GM12878 (cell line): ENCODE measurements at regions not wholly inside any gene's neighbourhood (a gene's known extent, or its start where the extent isn't known, plus 50 kb on each side); places are given as distances from the start of the nearest gene placed in this dataset.

Experiments used
- CTCF ChIP-seq, 3 experiments: IDR thresholded peaks in 2 of 3; conservative IDR thresholded peaks in 1 of 3; 2 replicates each; pipeline ENCODE4 v1.5.1; 2011; ENCODE audit warnings: low read depth in 3 of 3, low read length in 3 of 3, mild to moderate bottlenecking in 3 of 3, control low read depth in 2 of 3, moderate library complexity in 2 of 3, inconsistent platforms in 1 of 3, mixed read lengths in 1 of 3; ENCODE audit not compliant: control insufficient read depth in 2 of 3, insufficient read depth in 1 of 3; ENCODE audit errors: extremely low read depth in 1 of 3
- EZH2 ChIP-seq: IDR thresholded peaks from 2 replicates; pipeline ENCODE4 v1.6.1; 2012; ENCODE audit warnings: low read depth, mild to moderate bottlenecking, control low read depth, inconsistent platforms, low read length, borderline replicate concordance; ENCODE audit not compliant: control insufficient read depth
- HDAC2 ChIP-seq: fragments of 200-600 bp; sonication (generic); IDR thresholded peaks from 2 replicates; pipeline ENCODE4 v1.6.1; 2017
- JUND ChIP-seq: IDR thresholded peaks from 2 replicates; pipeline ENCODE4 v1.6.1; 2012; ENCODE audit warnings: low read depth, mild to moderate bottlenecking, low read length, improper control_type of control experiment, moderate library complexity
- SIN3A ChIP-seq: IDR thresholded peaks from 2 replicates; pipeline ENCODE4 v1.6.1; 2012; ENCODE audit warnings: low read depth, low read length, improper control_type of control experiment
- TAF1 ChIP-seq: IDR thresholded peaks from 2 replicates; pipeline ENCODE4 v1.6.1; 2011; ENCODE audit warnings: mild to moderate bottlenecking, low read depth, low read length, borderline replicate concordance
- ZNF384 ChIP-seq: IDR thresholded peaks from 2 replicates; pipeline ENCODE4 v1.6.1; 2012; ENCODE audit warnings: low read depth, mild to moderate bottlenecking, low read length, improper control_type of control experiment, borderline replicate concordance
- TF ChIP-seq, protein P1 (sequence below): IDR thresholded peaks from 2 replicates; pipeline ENCODE4 v1.6.1; 2012; ENCODE audit warnings: low read depth, low read length, improper control_type of control experiment
- TF ChIP-seq, protein P2 (sequence below): IDR thresholded peaks from 2 replicates; pipeline ENCODE4 v1.6.1; 2012; ENCODE audit warnings: mild to moderate bottlenecking, low read depth, low read length

DNA sequence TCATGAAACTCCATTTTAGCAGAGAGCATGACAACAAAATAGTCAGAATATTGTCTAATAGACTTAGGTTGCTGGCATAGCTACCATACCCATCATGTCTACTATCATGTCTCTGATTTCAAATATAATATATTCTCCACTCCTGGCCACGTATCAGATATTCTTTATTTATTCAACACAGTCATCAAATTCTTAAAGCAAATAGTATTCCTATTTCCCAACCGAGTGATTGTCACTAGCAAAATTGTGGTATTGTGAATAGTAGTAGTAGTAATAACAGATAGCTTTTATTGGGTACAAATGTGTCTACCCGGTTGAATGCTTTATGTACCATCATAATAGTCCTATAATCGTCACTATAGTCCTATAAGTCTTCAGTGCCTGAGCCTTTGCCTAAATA lies 918.6 kb downstream of the KCNMA1 start:
- TF ChIP-seq HDAC2: no peak
- TF ChIP-seq, protein P1, sequence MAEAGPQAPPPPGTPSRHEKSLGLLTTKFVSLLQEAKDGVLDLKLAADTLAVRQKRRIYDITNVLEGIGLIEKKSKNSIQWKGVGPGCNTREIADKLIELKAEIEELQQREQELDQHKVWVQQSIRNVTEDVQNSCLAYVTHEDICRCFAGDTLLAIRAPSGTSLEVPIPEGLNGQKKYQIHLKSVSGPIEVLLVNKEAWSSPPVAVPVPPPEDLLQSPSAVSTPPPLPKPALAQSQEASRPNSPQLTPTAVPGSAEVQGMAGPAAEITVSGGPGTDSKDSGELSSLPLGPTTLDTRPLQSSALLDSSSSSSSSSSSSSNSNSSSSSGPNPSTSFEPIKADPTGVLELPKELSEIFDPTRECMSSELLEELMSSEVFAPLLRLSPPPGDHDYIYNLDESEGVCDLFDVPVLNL: no peak
- TF ChIP-seq EZH2: no peak
- TF ChIP-seq SIN3A: no peak
- TF ChIP-seq CTCF (IDR thresholded peaks at IDR 0.05 in 2 of 3, conservative IDR thresholded peaks at IDR 0.05 in 1 of 3; ENCODE audit: control insufficient read depth in 2 of 3, extremely low read depth in 1 of 3, insufficient read depth in 1 of 3, low read depth in 3 of 3, low read length in 3 of 3): no peak
- TF ChIP-seq, protein P2, sequence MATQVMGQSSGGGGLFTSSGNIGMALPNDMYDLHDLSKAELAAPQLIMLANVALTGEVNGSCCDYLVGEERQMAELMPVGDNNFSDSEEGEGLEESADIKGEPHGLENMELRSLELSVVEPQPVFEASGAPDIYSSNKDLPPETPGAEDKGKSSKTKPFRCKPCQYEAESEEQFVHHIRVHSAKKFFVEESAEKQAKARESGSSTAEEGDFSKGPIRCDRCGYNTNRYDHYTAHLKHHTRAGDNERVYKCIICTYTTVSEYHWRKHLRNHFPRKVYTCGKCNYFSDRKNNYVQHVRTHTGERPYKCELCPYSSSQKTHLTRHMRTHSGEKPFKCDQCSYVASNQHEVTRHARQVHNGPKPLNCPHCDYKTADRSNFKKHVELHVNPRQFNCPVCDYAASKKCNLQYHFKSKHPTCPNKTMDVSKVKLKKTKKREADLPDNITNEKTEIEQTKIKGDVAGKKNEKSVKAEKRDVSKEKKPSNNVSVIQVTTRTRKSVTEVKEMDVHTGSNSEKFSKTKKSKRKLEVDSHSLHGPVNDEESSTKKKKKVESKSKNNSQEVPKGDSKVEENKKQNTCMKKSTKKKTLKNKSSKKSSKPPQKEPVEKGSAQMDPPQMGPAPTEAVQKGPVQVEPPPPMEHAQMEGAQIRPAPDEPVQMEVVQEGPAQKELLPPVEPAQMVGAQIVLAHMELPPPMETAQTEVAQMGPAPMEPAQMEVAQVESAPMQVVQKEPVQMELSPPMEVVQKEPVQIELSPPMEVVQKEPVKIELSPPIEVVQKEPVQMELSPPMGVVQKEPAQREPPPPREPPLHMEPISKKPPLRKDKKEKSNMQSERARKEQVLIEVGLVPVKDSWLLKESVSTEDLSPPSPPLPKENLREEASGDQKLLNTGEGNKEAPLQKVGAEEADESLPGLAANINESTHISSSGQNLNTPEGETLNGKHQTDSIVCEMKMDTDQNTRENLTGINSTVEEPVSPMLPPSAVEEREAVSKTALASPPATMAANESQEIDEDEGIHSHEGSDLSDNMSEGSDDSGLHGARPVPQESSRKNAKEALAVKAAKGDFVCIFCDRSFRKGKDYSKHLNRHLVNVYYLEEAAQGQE: no peak
- no peak for TF ChIP-seq ZNF384
- no peak for TF ChIP-seq JUND
- no peak for TF ChIP-seq TAF1
